ENCODE measurements at regions not wholly inside any gene's neighbourhood (a gene's known extent, or its start where the extent isn't known, plus 50 kb on each side); places are given as distances from the start of the nearest gene placed in this dataset.

DNA sequence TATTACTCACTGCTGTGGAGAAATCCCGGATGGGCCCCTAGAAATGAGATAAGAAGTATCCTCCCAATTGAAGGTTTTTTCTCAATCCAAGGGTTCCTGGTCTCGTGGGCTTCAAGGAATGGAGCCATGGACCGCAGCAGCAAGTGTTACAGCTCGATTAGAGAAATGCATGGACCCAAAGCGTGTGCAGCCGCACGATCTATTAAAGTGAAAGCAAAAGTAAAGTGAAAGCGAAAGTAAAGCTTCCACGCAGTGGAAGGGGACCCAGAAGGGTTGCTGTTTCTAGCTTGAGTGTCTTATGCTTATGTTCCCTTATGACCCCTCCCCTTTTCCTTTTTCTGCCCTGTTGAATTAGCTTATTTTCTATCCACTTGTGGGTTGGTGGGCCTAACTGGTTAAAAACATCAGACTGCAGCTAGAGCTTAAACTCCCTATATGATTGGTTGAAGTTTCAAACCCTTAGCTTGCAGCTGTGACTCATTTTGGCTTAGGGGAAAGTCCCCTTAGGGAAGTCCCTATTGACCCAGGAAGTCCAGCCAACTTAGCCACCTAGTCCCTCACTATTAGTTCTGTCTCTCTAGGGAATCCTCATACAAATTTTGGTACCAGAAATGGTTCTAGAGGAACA is 1111.8 kb downstream of the TAF11L14 start:
- TF ChIP-seq ZNF274 (IDR thresholded peaks at IDR 0.05; ENCODE audit: low read depth, low read length), result no peak
- no peak for TF ChIP-seq SUZ12 (IDR thresholded peaks at IDR 0.05; ENCODE audit: extremely low read depth, insufficient read depth, insufficient read length)

All from NT2/D1 (cell line).